NCI-H524 (cell line): ENCODE measurements at regions not wholly inside any gene's neighbourhood (a gene's known extent, or its start where the extent isn't known, plus 50 kb on each side); places are given as distances from the start of the nearest gene placed in this dataset.

Experiments used
- DNase-seq, 2 experiments: peaks; one replicate each; lab custom pipeline; 2025; lab: John Stamatoyannopoulos, UW

DNA sequence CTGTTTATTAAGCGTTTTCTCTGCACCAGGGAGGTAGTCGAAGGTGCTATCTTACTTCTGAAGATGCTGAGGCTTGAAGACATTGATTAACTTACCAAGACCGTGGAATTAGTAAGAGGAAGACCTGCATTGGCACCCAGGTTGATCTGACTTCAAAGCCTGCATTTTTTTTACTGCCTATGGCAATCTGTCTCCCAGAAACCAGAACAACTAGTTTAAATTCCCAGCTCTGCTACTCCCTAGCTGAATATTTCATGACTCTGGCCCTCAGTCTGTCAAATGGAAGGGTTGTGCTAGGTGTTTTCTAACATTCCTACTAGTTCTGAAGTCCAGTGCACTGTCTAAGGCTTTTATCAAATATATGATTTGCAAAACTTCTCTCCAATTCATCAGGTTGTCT lies 52.0 kb upstream of the GRAMD1B start:
- no peak for DNase-seq

- no peak for DNase-seq
Measured at GRCh38 chr11:123377355-123377754, 52.7 kb upstream of the GRAMD1B start.

DNA sequence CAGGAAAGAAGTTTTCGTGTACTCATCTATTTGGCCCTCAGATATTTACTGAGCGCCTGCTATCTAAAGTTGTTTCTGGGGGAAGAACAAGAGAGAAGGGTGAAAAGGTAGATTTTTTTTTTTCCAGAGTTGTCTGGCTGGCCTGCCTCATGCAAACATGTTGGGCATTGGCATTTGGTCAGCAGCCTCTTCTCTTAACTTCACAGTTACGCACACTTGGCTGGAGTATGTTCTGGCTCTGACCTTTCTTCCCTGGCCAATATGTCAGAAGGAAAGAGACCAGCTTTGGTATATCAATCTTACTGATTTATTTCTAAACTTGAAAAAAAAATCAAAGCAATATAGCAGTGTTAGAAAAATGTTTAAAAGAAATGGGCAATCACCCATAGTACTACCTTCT lies 54.2 kb upstream of the GRAMD1B start:
- no peak for DNase-seq

DNA sequence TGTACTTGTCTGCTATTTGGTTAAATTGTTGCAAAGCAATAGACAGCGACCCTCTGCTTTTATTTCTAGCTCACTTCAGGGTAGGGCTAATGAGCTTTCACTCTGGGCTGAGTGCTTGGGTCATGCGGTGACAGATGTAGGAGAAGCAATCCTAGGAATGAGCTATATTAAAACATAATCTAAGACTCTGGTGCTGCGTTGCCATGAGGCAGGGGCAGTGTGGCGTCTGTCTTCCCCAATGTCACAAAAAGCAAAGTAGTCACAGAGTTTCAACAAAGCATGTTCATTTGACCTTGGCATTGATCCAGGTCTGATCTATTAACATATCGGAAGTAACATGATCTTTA lies 55.5 kb upstream of the GRAMD1B start:
- DNase-seq = peak; percentile 41 to 78

DNA sequence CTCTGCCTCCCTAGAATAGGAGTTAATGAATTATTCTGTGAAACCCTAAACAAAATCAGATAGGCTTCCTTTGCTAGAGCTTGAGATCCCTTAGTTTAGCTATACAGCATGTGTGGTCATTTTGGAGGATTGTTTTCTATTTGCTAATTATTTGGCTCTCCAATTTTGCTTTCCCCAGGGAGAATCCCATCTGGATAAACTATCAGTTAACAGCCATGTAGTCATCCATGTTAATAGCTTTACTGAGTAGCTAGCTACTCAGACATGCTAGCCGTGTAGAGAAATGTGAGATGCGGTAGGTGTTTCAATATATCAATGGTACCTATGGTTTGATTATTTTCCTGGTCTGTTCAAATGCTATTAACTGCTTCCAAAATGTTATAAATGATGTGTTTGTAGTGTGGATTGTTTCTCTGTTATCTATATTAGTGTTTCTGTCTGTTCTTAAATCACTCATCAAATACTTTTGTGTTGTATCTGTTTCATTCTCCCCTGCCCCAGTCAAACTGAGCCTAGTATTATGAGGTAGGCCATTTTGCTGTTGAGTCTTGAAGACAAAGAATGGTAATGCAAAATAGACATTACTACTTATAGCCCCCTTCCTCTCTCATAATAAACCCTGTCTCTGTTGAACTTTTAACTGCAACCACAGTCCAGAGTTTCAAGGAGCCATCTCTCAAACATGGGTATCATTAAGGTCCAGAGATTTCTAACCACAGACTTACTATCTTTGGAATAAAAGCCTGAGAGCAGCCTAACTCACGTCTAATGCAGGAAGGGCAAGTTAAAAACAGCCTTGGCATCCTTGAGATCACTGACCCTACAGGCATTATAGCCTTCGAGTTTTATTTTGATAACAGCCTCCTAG lies 56.1 kb upstream of the GRAMD1B start:
- DNase-seq = peak; percentile 65 to 82

- no peak for DNase-seq
Measured at GRCh38 chr11:123371506-123372297, 58.4 kb upstream of the GRAMD1B start.

DNA sequence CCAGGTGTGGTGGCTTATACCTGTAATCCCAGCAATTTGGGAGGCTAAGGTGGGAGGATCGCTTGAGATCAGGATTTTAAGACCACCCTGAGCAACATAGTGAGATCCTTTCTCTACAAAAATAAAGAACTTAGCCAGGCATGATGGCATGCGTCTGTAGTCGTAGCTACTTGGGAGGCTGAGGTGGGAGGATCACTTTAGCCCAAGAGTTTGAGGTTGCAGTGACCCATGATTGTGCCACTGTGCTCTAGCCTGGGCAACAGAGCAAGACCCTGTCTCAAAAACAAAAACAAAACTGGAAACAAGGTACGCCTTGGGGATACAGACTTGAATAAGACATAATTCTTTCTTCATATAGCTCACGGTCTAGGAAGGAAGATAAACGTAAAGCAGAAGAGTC lies 63.1 kb upstream of the GRAMD1B start:
- no peak for DNase-seq

DNA sequence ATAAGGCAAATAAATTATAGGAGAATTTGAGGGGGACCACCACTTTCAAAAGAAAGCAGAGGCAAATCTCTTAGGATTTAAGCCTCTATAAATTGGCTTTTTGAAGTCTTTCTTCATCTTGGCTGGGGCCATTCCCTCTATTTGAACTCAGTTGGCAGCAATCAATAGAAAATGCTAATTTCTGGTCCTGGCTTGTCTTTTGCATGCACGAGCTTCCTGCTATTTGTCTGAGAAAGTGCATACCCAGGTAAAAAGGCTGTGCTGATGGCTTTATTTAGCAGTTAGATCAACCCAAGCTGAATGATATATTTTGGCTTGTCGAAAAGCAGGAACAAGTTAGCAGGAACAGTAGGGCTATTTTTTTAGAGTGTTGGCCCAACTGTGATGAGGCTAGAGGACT lies 64.1 kb upstream of the GRAMD1B start:
- DNase-seq = no peak

GRCh38 chr11:123364080-123364479 lies 66.0 kb upstream of the GRAMD1B start:
- no peak for DNase-seq

DNA sequence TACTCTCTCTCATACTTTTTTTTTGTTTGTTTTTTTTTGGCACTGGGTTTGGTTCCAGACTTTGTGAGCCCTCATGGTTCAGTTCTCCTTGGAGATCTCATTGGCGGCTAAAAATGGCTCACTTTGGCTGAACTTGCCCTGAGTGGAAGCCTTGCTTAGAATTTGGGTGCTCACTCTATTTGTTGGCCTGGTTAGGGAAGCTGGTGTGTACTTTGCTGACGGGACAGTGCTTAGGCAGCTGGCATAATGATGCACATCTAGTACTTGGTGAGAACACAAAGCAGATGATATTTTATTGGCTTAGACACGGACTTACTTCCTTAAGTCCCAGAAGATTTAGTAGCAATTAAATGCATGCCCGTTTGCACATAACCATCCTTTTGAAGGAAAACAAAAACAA lies 66.5 kb upstream of the GRAMD1B start:
- DNase-seq = no peak

GRCh38 chr11:123362941-123363340 lies 67.1 kb upstream of the GRAMD1B start:
- no peak for DNase-seq

DNA sequence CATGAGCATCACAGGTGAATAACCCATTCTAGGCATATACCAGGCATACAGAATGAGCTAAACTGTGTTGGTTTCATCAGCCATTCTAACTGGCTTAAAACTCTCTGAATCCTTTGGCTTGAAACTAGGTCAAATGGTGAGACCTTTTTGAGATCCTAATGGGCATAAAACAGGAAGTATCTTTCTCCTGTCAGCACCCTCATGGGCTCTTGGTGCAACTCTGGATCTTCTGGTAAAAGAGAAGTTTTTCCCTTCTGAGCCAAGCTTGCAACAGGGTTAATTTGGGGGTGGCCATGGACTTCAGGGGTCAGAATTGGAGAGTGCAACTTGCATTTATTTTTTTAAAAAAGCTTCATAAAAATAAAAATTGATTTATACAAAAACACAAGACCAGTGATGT lies 67.9 kb upstream of the GRAMD1B start:
- DNase-seq = no peak

GRCh38 chr11:123361110-123361509 lies 69.0 kb upstream of the GRAMD1B start:
- DNase-seq = no peak

DNA sequence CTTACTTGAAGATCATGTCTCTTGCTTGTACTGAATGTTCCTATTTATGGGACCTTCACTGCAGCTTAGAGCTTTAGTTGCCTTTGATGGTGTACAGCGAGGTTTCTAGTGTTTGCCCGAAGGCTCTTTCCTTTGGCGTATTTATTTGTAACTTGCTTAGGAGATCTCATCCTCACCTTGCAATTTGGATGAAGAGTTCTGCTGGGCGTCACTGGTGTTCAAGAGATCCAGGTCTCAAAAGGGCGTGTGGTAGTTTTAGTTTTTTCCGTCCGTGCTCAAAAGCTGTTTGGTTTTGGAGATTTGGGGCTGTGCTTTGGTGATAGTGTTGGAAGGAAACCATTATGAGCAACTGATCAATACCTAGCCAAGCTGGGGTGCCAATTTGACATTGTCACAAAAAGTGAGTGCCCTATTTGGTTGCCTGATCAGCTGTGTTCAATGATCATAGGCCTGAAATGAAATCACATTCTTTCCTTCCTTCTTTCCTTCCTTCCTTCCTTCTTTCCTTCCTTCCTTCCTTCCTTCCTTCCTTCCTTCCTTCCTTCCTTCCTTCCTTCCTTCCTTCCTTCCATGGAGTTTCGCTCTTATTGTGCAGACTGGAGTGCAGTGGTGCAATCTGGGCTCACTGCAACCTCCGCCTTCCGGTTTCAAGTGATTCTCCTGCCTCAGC lies 69.7 kb upstream of the GRAMD1B start:
- no peak for DNase-seq

- DNase-seq = peak; percentile 43 to 63
Measured at GRCh38 chr11:123357990-123358827, 71.9 kb upstream of the GRAMD1B start.

- DNase-seq = no peak
Measured at GRCh38 chr11:123357353-123357989, 72.6 kb upstream of the GRAMD1B start.

- DNase-seq = no peak
Measured at GRCh38 chr11:123356539-123356938, 73.5 kb upstream of the GRAMD1B start.

GRCh38 chr11:123354371-123354975 lies 75.6 kb upstream of the GRAMD1B start:
- DNase-seq = no peak

DNA sequence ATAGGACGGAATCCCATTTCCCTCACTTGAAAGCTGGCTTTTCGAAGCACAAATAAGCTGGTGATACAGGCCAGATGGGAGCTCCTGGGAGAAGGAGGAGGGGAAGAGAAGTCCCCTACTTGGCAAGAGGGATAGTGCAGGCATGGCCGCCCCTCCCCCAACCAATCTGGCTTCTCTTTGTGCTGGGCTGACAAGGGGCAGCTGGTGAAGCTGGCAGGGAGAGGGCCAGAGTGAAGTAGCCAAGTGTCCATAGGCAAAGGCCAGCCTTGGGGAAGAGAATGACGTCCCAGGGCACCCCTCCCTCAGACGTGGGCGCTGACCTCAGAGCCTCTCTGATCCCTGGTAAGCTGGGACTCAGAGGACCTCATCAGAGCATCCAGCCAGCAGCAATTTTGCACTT lies 78.7 kb upstream of the GRAMD1B start:
- DNase-seq = peak; percentile 98 to 99

- DNase-seq = no peak
Measured at GRCh38 chr11:123349382-123349781, 80.7 kb upstream of the GRAMD1B start.

GRCh38 chr11:123344790-123345357 lies 85.2 kb upstream of the GRAMD1B start:
- DNase-seq = peak; percentile 8 to 65
